K562 (cell line): ENCODE measurements at regions not wholly inside any gene's neighbourhood (a gene's known extent, or its start where the extent isn't known, plus 50 kb on each side); places are given as distances from the start of the nearest gene placed in this dataset.

ENCODE experiments used
- CEBPB ChIP-seq: fragments of 450-650 bp; IDR thresholded peaks from 2 replicates; pipeline ENCODE4 v1.6.1; 2016; ENCODE audit warnings: missing genetic modification characterization, missing compliant biosample characterization
- CREB1 ChIP-seq, 2 experiments: sonication (generic) in 1 of 2; formaldehyde crosslinking in 1 of 2; IDR thresholded peaks; 2 replicates each; pipeline versions ENCODE4 v1.6.1 to v1.8.0; 2012 to 2022; ENCODE audit warnings: inconsistent platforms in 1 of 2, mild to moderate bottlenecking in 1 of 2, missing genetic modification reagents in 1 of 2, moderate library complexity in 1 of 2
- CTCF ChIP-seq, 3 experiments: IDR thresholded peaks in 2 of 3; conservative IDR thresholded peaks in 1 of 3; 2 replicates each; pipeline ENCODE4 v1.5.1; 2011 to 2012; ENCODE audit warnings: low read length in 3 of 3, mild to moderate bottlenecking in 3 of 3, control low read depth in 2 of 3, improper control_type of control experiment in 1 of 3, inconsistent platforms in 1 of 3, low read depth in 1 of 3, mixed read lengths in 1 of 3, moderate library complexity in 1 of 3; ENCODE audit not compliant: insufficient read depth in 2 of 3
- FOXP4 ChIP-seq: sonication (generic); formaldehyde crosslinking; IDR thresholded peaks from 2 replicates; pipeline ENCODE4 v1.8.0; 2022; ENCODE audit warnings: mild to moderate bottlenecking, missing genetic modification reagents, borderline replicate concordance
- KLF6 ChIP-seq: fragments of 250-450 bp; sonication (Bioruptor Pico); IDR thresholded peaks from 2 replicates; pipeline ENCODE4 v1.4.0; 2020; ENCODE audit warnings: mild to moderate bottlenecking, moderate library complexity, borderline replicate concordance
- PRDM10 ChIP-seq: fragments of 450-650 bp; IDR thresholded peaks from 2 replicates; pipeline ENCODE4 v1.6.1; 2018; ENCODE audit not compliant: partially characterized antibody
- SRF ChIP-seq, 2 experiments: fragments of 250-450, 450-650 bp in 1 of 2; sonication (Bioruptor Pico) in 1 of 2; sonication (generic) in 1 of 2; formaldehyde crosslinking; IDR thresholded peaks; 2 replicates each; pipeline versions ENCODE4 v1.5.0 to v1.5.1; 2020 to 2022; ENCODE audit warnings: mild to moderate bottlenecking in 1 of 2, missing genetic modification reagents in 1 of 2
- USF2 ChIP-seq: sonication (generic); formaldehyde crosslinking; IDR thresholded peaks from 2 replicates; pipeline ENCODE4 v1.5.0; 2020; ENCODE audit warnings: missing genetic modification reagents
- ZNF124 ChIP-seq: sonication (generic); formaldehyde crosslinking; IDR thresholded peaks from 2 replicates; pipeline ENCODE4 v1.8.1; 2022; ENCODE audit warnings: missing genetic modification reagents
- ZNF780A ChIP-seq: fragments of 250-450 bp; sonication (Bioruptor Pico); IDR thresholded peaks from 2 replicates; pipeline ENCODE4 v1.5.0; 2021; ENCODE audit warnings: mild to moderate bottlenecking

- TF ChIP-seq USF2 (CRISPR knock-in tag) (no peak), CREB1 (IDR thresholded peaks at IDR 0.05) (no peak), CREB1 (CRISPR knock-in tag; IDR thresholded peaks at IDR 0.05) (no peak), CEBPB (tag) (no peak), FOXP4 (CRISPR knock-in tag) (no peak), KLF6 (CRISPR knock-in tag) (no peak), SRF (CRISPR knock-in tag; IDR thresholded peaks at IDR 0.05) (no peak), CTCF (IDR thresholded peaks at IDR 0.05 in 2 of 3, conservative IDR thresholded peaks at IDR 0.05 in 1 of 3; ENCODE audit: insufficient read depth in 2 of 3, low read depth in 1 of 3, low read length in 3 of 3) (no peak), PRDM10 (no peak), ZNF124 (CRISPR knock-in tag) (no peak), ZNF780A (CRISPR knock-in tag) (no peak)
Measured at GRCh38 chr4:167524091-167524490, 289.8 kb upstream of the SPOCK3 start.
